ENCODE measurements at regions not wholly inside any gene's neighbourhood (a gene's known extent, or its start where the extent isn't known, plus 50 kb on each side); places are given as distances from the start of the nearest gene placed in this dataset.

DNA sequence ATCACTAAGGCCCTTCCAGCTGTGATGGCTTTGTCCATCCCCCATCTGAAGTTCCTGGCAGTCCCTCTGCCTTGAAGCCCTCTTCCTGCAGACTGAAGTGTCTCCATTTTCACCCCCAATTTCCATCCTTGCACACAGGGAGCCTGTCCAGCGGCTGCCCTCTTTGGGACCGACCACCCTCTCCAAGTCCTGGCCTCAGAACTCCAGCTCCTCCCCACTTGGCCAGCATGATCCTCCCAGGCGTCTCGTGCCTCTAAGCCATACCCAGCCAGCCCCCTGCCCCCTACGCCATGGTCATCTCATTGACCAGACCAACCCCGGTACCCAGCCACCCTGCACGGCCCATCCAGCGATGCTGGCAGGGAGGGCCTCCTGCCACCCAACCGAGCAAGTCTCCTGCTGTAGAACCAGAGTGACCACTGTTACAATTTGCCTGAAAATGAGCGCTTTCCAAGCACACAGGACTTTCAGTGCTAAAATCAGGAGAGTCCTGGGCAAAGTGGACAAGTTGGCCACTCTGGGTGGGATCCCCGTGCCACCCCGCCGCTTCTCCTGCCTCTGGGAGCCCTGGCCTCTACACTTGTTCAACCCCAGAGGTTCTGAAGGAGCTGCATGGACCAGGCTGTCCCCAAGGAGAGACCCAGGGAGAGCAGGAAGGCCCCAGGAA is 362.0 kb downstream of the SEC14L1 start:
- TF ChIP-seq, protein P1, sequence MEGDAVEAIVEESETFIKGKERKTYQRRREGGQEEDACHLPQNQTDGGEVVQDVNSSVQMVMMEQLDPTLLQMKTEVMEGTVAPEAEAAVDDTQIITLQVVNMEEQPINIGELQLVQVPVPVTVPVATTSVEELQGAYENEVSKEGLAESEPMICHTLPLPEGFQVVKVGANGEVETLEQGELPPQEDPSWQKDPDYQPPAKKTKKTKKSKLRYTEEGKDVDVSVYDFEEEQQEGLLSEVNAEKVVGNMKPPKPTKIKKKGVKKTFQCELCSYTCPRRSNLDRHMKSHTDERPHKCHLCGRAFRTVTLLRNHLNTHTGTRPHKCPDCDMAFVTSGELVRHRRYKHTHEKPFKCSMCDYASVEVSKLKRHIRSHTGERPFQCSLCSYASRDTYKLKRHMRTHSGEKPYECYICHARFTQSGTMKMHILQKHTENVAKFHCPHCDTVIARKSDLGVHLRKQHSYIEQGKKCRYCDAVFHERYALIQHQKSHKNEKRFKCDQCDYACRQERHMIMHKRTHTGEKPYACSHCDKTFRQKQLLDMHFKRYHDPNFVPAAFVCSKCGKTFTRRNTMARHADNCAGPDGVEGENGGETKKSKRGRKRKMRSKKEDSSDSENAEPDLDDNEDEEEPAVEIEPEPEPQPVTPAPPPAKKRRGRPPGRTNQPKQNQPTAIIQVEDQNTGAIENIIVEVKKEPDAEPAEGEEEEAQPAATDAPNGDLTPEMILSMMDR (conservative IDR thresholded peaks at IDR 0.05): no peak
- no peak for TF ChIP-seq ZFX (IDR thresholded peaks at IDR 0.05)

Data from C4-2B (cell line).